Panc1 (cell line): ENCODE measurements at regions not wholly inside any gene's neighbourhood (a gene's known extent, or its start where the extent isn't known, plus 50 kb on each side); places are given as distances from the start of the nearest gene placed in this dataset.

Experiments used
- ATAC-seq: fragments of 200-7000 bp; cut with Tn5 transposase; 2 replicates; pipeline ENCODE4 v1.9.1; 2020; ENCODE audit warnings: mild to moderate bottlenecking, moderate library complexity
- BruUV-seq: library from RNA; stranded (reverse); fragments of 400-500 nt; replicated peaks from 2 replicates; lab custom pipeline; 2021; lab: Mats Ljungman, UMichigan
- CTCF ChIA-PET: fragments of 300-600 bp; sonication (Branson Sonifier 250); formaldehyde crosslinking; loops from one replicate; lab custom pipeline; 2022; ENCODE audit warnings: antibody characterized with exemption; lab: Charles Lee
- POLR2A ChIA-PET: fragments of 300-600 bp; sonication (Branson Sonifier 250); formaldehyde crosslinking; loops from one replicate; lab custom pipeline; 2022; ENCODE audit warnings: antibody characterized with exemption; lab: Charles Lee
- DNase-seq: peaks from one replicate; pipeline ENCODE4 v3.0.0-alpha.2; 2010; ENCODE audit warnings: low read depth, low spot score
- H3K27ac ChIP-seq: 2 replicates; pipeline ENCODE4 v1.5.1; 2011; ENCODE audit warnings: mild to moderate bottlenecking, low read length, inconsistent platforms
- H3K27me3 ChIP-seq: fragments of 200-500 bp; sonication (Bioruptor generic); 2 replicates; pipeline ENCODE4 v1.6.0; 2014; ENCODE audit warnings: low read length, inconsistent platforms; ENCODE audit not compliant: control insufficient read depth, insufficient read depth
- H3K36me3 ChIP-seq: fragments of 200-500 bp; sonication (Bioruptor generic); 2 replicates; pipeline ENCODE4 v1.5.1; 2014; ENCODE audit warnings: inconsistent platforms, mild to moderate bottlenecking, low read length, moderate library complexity; ENCODE audit not compliant: control insufficient read depth, insufficient read depth
- H3K4me1 ChIP-seq: 2 replicates; pipeline ENCODE4 v1.5.1; 2011; ENCODE audit warnings: inconsistent platforms, mild to moderate bottlenecking, low read length, moderate library complexity; ENCODE audit not compliant: control insufficient read depth, insufficient read depth
- H3K4me3 ChIP-seq, 2 experiments: 2 replicates each; pipeline ENCODE4 v1.5.1; 2011 to 2012; ENCODE audit warnings: low read depth in 2 of 2, low read length in 2 of 2, mild to moderate bottlenecking in 2 of 2, inconsistent platforms in 1 of 2, moderate library complexity in 1 of 2
- H3K9me3 ChIP-seq: fragments of 200-500 bp; sonication (Bioruptor generic); 2 replicates; pipeline ENCODE4 v1.5.1; 2014; ENCODE audit warnings: low read depth, mild to moderate bottlenecking, inconsistent platforms, low read length, moderate library complexity; ENCODE audit not compliant: control insufficient read depth, insufficient read depth
- POLR2AphosphoS5 ChIP-seq: IDR thresholded peaks from 2 replicates; pipeline ENCODE4 v1.6.1; 2012; ENCODE audit warnings: mild to moderate bottlenecking, low read depth, low read length, moderate library complexity
- SIN3A ChIP-seq: IDR thresholded peaks from 2 replicates; pipeline ENCODE4 v1.6.1; 2012; ENCODE audit warnings: low read depth, mild to moderate bottlenecking, low read length, moderate library complexity, borderline replicate concordance; ENCODE audit not compliant: insufficient read depth
- TCF7L2 ChIP-seq: IDR thresholded peaks from 2 replicates; pipeline ENCODE4 v1.6.1; 2011; ENCODE audit warnings: mild to moderate bottlenecking, low read depth, low read length, inconsistent platforms
- in situ Hi-C: cut with HindIII; loops from 2 replicates; pipeline ENCODE4 v1.10.0; 2016; ENCODE audit warnings: low sequenced_read_pairs, low pct_unique_long_range_greater_than_20kb
- intact Hi-C: fragments of 100-400 bp; cut with micrococcal nuclease; formaldehyde crosslinking; loops from one replicate; pipeline ENCODE4 v1.10.0; 2022; ENCODE audit not compliant: unreplicated experiment
- TF ChIP-seq, protein P1 (sequence below), 2 experiments: IDR thresholded peaks; 2 replicates each; pipeline ENCODE4 v1.6.1; 2011 to 2012; ENCODE audit warnings: low read depth in 2 of 2, control low read depth in 1 of 2, low read length in 1 of 2, mild to moderate bottlenecking in 1 of 2, moderate library complexity in 1 of 2; ENCODE audit not compliant: insufficient read depth in 1 of 2
- TF ChIP-seq, protein P2 (sequence below): fragments of 450-650 bp; IDR thresholded peaks from 2 replicates; pipeline ENCODE4 v1.5.1; 2017; ENCODE audit warnings: mild to moderate bottlenecking

DNA sequence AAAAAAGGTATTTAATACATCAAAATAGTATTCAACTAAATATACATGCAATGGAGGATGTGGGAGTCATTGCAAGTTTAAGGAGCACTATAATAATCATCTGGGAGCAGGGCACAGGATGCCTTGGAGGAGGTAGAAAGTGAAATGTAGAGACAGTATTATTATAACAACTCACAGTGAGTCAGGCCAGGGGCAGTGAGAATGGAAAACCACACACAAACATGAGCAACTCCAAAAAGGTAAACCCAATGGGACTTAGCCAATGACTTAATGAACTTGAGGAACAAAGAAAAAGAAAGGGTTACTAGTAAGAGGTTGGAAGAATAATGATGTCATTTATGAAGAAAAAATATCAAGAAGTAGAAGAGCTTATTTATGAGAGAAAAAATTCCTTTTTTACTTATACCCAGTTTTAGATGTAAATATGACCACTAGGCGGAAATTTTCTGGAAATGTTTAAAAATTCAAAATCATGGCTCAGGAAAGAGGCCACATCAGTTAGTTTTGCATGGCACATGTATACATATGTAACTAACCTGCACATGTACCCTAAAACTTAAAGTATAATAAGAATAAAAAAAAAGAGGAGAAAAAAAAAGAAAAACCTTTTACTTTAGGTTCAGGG is 389.3 kb downstream of the SUCLA2 start:
- Histone ChIP-seq H3K9me3 (no peaks in the 10 kb centered on the region), H3K4me1 (no peaks in the 10 kb centered on the region), H3K36me3 (no peaks in the 10 kb centered on the region), H3K4me3 (no peak overlapping the region), H3K27ac (no peak overlapping the region), H3K27me3 (no peaks in the 10 kb centered on the region)
- DNase-seq, result no peak
- no peak for ATAC-seq
- TF ChIP-seq, protein P1, sequence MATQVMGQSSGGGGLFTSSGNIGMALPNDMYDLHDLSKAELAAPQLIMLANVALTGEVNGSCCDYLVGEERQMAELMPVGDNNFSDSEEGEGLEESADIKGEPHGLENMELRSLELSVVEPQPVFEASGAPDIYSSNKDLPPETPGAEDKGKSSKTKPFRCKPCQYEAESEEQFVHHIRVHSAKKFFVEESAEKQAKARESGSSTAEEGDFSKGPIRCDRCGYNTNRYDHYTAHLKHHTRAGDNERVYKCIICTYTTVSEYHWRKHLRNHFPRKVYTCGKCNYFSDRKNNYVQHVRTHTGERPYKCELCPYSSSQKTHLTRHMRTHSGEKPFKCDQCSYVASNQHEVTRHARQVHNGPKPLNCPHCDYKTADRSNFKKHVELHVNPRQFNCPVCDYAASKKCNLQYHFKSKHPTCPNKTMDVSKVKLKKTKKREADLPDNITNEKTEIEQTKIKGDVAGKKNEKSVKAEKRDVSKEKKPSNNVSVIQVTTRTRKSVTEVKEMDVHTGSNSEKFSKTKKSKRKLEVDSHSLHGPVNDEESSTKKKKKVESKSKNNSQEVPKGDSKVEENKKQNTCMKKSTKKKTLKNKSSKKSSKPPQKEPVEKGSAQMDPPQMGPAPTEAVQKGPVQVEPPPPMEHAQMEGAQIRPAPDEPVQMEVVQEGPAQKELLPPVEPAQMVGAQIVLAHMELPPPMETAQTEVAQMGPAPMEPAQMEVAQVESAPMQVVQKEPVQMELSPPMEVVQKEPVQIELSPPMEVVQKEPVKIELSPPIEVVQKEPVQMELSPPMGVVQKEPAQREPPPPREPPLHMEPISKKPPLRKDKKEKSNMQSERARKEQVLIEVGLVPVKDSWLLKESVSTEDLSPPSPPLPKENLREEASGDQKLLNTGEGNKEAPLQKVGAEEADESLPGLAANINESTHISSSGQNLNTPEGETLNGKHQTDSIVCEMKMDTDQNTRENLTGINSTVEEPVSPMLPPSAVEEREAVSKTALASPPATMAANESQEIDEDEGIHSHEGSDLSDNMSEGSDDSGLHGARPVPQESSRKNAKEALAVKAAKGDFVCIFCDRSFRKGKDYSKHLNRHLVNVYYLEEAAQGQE (IDR thresholded peaks at IDR 0.05; ENCODE audit: insufficient read depth in 1 of 2, low read depth in 2 of 2, low read length in 1 of 2), result no peak
- TF ChIP-seq SIN3A (no peak), TCF7L2 (no peak), POLR2AphosphoS5 (no peak)
- TF ChIP-seq, protein P2, sequence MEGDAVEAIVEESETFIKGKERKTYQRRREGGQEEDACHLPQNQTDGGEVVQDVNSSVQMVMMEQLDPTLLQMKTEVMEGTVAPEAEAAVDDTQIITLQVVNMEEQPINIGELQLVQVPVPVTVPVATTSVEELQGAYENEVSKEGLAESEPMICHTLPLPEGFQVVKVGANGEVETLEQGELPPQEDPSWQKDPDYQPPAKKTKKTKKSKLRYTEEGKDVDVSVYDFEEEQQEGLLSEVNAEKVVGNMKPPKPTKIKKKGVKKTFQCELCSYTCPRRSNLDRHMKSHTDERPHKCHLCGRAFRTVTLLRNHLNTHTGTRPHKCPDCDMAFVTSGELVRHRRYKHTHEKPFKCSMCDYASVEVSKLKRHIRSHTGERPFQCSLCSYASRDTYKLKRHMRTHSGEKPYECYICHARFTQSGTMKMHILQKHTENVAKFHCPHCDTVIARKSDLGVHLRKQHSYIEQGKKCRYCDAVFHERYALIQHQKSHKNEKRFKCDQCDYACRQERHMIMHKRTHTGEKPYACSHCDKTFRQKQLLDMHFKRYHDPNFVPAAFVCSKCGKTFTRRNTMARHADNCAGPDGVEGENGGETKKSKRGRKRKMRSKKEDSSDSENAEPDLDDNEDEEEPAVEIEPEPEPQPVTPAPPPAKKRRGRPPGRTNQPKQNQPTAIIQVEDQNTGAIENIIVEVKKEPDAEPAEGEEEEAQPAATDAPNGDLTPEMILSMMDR, result no peak
- BruUV-seq, result no TSS peak
- in situ Hi-C loops, result no loop called here
- intact Hi-C loops, result no loop called here
- ChIA-PET POLR2A (no interaction called here), CTCF (no interaction called here)

DNA sequence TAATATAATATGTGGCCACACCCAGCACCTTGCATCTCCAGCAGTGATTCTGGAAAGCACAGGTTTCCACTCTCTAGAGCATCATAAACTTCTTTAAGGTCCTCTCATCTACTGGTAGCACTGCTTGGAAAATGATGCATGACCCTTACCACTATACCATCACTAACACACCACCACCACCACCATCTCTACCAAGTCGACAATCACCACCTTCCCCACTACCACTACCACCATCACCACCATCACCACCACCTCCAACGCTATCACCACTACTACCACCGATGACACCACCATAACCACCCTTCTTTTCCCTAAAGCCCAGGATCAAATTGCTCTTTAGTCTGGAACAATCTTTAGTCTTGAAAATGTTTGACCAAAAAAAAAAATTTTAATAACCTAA is 390.4 kb downstream of the SUCLA2 start:
- Histone ChIP-seq H3K9me3 (no peaks in the 10 kb centered on the region), H3K27ac (no peak overlapping the region), H3K36me3 (no peaks in the 10 kb centered on the region), H3K4me1 (no peaks in the 10 kb centered on the region), H3K4me3 (no peak overlapping the region), H3K27me3 (no peaks in the 10 kb centered on the region)
- ATAC-seq, result no peak
- ChIA-PET CTCF (no interaction called here), POLR2A (no interaction called here)
- intact Hi-C loops, result no loop called here
- BruUV-seq, result no TSS peak
- in situ Hi-C loops, result no loop called here
- no peak for DNase-seq
- TF ChIP-seq, protein P2, result no peak
- TF ChIP-seq POLR2AphosphoS5, result no peak
- TF ChIP-seq TCF7L2, result no peak
- TF ChIP-seq, protein P1 (IDR thresholded peaks at IDR 0.05; ENCODE audit: insufficient read depth in 1 of 2, low read depth in 2 of 2, low read length in 1 of 2), result no peak
- TF ChIP-seq SIN3A, result no peak
